GM19328 (cell line): ENCODE measurements at regions not wholly inside any gene's neighbourhood (a gene's known extent, or its start where the extent isn't known, plus 50 kb on each side); places are given as distances from the start of the nearest gene placed in this dataset.

Experiments
- ATAC-seq: cut with Tn5 transposase; IDR thresholded peaks from one replicate; pipeline ENCODE4 v1.9.1; 2021; ENCODE audit warnings: mild to moderate bottlenecking, moderate library complexity; ENCODE audit not compliant: unreplicated experiment

DNA sequence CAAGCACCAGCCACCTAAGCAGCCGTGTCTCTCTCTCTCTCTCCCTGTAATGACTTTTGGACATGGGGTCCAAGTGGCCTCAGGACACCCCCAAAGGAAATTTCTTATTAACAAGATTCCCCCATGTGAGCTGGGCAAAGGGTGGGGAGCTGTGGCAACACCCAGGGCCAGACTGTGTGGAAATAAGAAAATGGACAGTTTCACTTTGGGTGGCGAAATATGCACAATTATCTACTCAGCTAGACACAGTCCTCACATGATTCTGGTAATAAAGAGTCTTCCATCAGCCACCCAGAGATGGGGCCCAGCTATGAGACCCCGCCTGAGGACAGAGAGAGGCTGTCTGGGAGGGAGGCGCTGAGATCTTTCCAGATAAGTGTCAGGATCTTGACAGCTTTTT lies 96.8 kb upstream of the TPM1 start:
- ATAC-seq: no peak

GRCh38 chr15:62946940-62947339 lies 95.6 kb upstream of the TPM1 start:
- no peak for ATAC-seq

DNA sequence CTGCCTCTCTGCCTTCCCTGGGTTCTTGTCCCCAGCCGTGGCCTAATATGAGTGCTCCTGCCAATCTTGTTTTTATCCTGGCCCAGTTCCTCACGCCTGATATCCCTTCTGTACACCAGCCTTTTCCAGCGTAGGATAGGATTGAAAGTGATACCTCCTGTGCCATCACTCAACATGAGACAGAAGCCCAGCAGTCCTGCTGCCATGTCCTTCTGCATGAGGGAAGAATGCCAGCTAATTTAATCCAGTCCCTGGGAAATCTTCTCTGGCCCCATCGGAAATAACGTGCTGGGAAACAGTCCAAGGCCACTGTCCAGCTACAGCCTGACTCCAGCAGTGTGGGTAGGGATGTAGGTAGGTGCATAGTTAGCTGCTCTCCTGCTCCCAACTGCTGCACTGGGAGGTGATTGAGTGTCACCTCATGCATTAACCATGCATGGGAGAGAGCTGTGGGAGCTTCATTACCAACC lies 92.0 kb upstream of the TPM1 start:
- no peak for ATAC-seq

DNA sequence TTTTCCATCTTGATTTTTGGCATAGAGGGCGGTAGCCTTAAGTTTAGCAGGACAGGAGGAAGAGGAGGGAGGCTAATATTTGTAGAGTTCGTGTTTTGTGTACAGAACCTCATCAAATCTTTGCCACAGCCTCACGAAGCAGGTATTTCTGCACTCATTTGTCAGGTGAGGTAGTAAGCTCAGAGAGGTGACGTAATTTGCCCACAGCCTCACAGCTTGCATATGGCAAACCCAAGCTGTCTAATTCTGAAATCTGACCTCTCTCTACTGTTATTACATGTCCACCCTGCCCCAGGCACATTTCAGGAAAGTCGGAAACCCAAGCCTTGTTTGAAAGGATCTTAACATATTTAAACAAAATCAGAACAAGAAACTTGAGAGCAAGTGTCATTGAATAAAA lies 91.1 kb upstream of the TPM1 start:
- no peak for ATAC-seq

DNA sequence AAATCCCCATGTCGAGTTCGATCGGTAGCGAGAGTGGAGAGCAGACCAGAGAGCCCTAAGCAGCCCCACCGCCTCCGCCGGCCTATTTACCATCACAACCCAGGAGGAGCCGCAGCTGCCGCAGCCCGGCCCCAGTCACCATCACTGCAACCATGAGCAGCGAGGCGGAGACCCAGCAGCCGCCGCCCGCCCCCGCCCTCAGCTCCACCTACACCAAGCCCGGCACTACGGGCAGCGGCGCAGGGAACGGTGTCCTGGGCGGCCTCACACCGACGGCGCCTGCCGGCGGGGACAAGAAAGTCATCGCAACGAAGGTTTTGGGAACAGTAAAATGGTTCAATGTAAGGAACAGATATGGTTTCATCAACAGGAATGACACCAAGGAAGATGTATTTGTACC lies 89.5 kb upstream of the TPM1 start:
- ATAC-seq: no peak

DNA sequence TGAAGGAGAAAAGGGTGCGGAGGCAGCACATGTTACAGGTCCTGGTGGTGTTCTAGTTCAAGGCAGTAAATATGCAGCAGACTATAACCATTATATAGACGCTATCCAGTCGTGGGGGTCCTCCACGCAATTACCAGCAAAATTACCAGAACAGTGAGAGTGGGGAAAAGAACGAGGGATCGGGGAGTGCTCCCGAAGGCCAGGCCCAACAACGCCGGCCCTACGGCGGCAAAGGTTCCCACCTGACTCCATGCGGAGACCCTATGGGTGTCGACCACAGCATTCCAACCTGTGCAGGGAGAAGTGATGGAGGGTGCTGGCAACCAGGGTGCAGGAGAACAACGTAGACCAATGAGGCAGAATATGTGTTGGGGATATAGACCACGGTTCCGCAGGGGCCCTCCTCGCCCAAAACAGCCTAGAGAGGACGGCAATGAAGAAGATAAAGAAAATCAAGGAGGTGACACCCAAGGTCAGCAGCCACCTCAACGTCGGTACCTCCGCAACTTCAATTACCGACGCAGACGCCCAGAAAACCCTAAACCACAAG lies 89.0 kb upstream of the TPM1 start:
- no peak for ATAC-seq

- no peak for ATAC-seq
Measured at GRCh38 chr15:62957130-62957529, 85.4 kb upstream of the TPM1 start.

DNA sequence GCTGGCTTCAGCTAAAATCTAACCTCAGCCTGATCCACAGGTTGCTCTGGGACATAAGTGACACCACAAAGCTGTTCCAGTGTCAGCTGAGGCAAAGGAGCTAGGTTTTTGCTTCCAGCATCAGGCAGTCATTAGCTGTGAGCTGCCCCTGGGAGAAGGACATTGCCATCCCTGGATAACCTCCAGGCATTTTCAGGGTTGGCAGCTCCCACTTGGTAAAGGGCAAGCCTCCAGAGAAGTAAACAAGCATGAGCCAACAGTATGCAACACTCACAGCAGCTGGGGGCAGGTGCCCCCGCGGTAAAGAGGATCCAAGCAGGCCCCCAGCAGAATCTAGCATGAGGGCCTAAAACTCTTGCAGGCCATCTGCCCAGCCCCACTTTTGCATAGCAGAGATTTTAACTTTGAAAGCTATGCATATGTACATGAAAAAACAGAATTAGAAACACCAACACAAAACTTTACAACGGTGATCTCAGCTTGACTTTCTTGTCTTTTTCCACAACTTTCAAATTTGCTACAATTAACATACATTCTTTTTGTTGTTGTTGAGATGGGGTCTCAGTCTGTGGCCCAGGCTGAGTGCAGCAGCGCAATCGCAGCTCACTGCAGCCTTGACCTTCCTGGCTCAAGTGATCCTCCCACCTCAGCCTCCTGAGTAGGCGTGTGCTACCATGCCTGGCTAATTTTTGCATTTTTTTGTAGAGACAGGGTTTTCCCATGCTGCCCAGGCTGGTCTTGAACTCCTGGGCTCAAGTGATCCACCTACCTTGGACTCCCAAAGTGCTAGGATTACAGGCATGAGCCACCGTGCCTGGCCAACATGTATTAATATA lies 83.8 kb upstream of the TPM1 start:
- no peak for ATAC-seq

DNA sequence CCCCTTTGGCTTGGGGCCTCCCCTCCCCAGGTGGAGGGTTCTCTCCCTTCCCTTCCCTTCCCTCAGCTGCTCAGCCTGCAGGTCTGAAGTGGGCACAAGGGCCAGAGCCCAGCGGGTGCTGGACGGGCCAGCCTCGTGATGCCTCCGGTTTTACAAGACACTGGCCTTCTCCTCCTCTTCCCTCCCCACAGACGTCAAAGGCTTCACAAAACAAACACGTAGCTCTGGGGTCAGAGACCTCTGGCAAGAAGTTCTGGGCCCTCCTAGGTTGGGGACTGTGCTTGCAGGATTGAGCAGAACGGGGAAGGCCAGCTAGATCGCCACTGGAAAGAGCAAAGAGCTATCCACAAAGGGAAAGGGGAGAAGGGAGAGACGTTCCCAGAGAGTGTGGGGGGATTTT lies 81.4 kb upstream of the TPM1 start:
- ATAC-seq: no peak

- ATAC-seq: no peak
Measured at GRCh38 chr15:62962101-62962995, 80.2 kb upstream of the TPM1 start.

- no peak for ATAC-seq
Measured at GRCh38 chr15:62964251-62964650, 78.3 kb upstream of the TPM1 start.

GRCh38 chr15:62966294-62967078 lies 76.1 kb upstream of the TPM1 start:
- ATAC-seq: no peak

- no peak for ATAC-seq
Measured at GRCh38 chr15:62968699-62969098, 73.8 kb upstream of the TPM1 start.

- no peak for ATAC-seq
Measured at GRCh38 chr15:62969442-62970089, 73.0 kb upstream of the TPM1 start.

- ATAC-seq: no peak
Measured at GRCh38 chr15:62972814-62973213, 69.7 kb upstream of the TPM1 start.

- ATAC-seq: no peak
Measured at GRCh38 chr15:62975515-62975914, 67.0 kb upstream of the TPM1 start.

GRCh38 chr15:62976301-62976881 lies 66.2 kb upstream of the TPM1 start:
- no peak for ATAC-seq

GRCh38 chr15:62977952-62978811 lies 64.4 kb upstream of the TPM1 start:
- ATAC-seq: no peak

DNA sequence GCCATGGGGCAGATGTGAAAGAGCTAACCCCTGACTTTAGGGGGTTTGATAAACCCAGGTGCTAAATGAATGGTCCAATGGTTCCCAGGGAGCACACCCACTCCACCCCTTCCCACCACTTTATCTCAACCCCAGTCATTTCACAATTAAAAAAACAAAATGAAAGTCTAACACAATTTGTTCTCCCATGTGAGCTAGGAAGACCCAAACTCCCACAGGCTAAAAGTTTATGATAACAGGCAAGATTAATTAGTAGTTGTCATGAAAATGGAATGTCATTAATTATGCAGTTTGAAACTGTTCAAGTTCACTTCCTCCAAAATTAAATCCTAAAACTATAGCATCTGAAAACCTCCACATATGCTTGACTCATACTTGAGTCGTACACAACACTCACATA lies 63.3 kb upstream of the TPM1 start:
- ATAC-seq: no peak
